ENCODE measurements at regions not wholly inside any gene's neighbourhood (a gene's known extent, or its start where the extent isn't known, plus 50 kb on each side); places are given as distances from the start of the nearest gene placed in this dataset.

- no peak for TF ChIP-seq POLR2A (IDR thresholded peaks at IDR 0.05)
- no peak for TF ChIP-seq CTCF (IDR thresholded peaks at IDR 0.05)
Observed at GRCh38 chr2:128787616-128788015, 468.9 kb upstream of the HS6ST1 start.

Data from testis (tissue), 2 donors.